Inferior parietal cortex (tissue), 1 donor: ENCODE measurements at regions not wholly inside any gene's neighbourhood (a gene's known extent, or its start where the extent isn't known, plus 50 kb on each side); places are given as distances from the start of the nearest gene placed in this dataset.

ENCODE experiments used
- DNase-seq: peaks from one replicate; pipeline ENCODE4 v3.0.0-alpha.2; 2016; ENCODE audit errors: extremely low spot score

DNA sequence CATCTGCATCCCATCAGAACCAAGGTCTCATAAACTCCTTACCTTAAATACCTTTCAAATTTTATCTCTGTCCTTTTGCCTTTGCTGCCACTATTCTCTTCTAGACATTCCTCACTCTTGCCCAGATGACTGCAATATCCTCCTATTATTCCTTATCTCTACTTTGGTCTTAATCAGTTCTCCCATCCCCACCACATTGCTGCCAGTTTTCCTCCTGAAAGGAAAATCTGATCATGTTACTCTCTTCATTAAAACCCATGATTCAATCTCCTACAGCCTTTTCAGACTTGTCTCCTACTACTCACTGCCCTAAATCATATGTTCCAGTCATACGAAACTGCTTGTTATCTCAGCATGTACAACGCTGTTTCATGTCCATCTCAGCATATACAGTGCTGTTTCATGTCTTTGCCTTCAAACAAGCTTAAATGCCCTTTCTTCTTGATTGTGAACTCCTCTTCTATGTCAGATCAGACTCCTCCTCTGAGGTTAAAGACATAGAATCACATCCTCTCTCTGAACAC, 152.6 kb upstream of the FST start:
- DNase-seq = no peak

DNA sequence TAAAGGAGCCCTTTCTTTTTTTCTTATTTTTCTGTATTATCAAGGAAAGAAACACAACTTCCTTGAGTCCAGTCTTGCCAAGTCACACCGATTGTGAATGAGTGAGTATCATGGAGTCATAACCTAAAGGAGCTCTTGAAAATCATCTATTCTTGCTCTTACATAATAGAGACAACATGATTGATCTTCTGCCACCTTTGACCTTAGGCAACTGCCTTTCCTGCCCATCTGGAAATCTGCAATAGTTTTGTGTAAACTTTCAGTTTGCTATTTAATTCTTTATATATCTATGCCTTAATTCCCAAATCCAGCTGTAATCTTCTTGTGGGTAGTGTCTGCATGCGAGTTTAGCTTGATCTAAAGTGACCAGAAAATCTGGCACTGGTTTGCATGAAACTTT, 149.9 kb upstream of the FST start:
- DNase-seq = no peak

DNA sequence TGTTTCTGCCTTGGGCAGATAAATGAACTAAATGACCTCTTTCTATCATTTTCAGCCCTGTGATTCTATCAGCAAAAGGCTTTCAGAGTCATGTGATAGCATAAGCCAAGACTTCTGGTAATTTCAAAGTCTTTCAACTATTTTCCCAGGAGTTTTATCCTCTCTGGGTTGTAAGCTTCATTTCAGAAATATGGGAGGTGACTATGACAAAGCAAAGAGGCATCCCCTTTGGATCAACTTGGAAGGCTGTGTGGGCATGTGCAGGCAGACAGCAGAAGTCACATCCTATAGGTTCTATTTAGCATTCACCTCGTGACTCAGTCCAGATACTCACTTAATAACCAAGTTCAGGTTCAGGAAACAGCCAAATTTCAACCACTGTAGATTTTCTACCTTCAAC, 149.0 kb upstream of the FST start:
- no peak for DNase-seq

DNA sequence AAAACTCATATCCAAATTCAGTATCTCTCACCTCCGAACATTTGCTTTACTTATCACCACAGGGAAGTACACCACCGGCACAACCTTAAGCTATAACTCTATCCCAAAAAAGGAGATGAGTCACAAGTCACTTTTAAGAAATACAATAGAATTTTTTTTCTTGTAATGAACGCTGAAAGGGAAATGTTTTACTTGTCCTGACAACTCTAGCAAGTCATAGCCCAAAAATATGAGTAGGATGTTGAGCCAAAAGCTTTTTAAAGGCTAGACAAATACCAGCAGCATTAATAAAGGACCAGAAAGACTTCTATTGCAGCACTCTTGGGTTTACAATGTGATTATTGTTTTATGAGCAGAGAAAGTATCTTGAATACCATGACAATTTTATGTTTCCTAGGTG, 147.3 kb upstream of the FST start:
- no peak for DNase-seq

DNA sequence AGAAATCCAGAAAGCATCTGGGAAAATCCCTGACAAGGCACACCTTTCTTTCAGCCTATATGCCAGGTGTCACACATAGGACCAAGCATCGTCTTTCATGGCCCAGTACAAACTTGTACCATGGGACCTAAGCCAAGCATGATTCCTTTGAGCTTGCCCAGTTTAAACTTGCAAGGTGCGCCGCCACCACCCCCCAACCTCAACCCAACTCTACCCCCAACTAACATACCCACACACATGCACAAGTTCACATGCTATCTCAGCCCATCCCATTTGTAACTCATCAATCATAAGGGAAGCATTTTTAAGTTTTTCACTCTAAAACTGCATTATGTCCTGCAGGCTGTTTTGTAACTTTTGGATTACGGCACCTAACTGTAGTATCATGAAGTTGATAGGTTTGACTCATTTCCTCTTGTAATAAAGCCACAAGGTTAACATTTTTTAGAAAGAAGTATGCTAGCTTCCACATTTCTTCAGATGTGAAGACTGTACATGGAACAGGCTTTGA, 145.9 kb upstream of the FST start:
- DNase-seq = no peak

DNA sequence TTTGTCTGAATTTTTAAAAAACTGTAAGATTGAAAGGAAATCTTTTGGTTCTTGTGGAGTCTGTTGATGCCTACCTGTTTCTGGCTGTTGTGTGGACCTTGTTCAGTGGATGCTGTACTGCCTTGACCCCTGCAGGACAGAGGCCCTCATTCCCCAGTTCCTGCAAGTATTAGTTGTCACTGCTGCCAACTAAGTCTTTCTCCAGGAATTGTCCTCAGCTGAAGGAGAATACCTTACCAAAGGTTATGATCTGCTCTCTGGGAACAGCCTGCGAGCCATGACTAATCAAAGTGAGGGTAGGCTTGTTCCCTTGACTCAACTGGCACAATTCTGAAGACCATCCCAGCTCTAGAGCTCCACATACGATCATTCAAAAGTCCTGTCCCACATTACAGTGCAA, 145.3 kb upstream of the FST start:
- no peak for DNase-seq

DNA sequence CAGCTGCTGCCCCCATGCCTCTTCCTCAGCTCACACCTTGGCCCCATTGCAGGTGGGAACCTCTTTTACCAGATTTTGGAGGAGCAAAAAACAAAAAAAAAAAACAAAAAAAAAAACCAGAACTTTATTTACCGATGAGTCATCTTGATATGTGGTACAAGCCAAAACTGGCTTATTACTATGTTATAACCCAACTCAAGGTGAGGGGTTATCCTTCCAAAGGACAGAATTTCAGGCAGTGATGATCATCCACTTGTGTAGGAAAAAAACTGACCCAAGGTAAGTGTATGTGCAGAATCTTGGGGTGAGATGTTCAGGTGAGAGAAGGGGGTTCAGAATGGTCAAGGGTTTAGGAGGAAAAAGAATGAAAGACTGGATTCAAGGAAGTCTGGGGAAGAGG, 142.6 kb upstream of the FST start:
- DNase-seq = no peak

DNA sequence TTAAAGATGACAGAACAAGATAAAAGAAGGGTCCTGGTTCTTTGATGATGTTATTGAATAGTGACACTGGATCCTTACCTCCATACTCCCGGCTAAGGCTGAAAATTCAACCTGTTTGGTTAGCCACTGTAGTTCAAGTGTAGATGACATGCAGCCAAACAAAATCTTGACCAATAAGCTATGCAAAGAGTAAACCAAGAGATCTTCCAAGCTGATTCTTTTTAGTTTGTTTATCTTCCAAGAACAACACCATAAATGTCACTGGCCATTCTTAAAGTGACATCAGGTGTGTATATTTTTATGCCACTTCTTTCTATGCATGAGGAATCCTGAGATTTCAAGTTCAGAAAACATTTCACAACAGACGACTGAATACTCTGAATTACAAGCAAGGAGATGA, 141.5 kb upstream of the FST start:
- DNase-seq = no peak

DNA sequence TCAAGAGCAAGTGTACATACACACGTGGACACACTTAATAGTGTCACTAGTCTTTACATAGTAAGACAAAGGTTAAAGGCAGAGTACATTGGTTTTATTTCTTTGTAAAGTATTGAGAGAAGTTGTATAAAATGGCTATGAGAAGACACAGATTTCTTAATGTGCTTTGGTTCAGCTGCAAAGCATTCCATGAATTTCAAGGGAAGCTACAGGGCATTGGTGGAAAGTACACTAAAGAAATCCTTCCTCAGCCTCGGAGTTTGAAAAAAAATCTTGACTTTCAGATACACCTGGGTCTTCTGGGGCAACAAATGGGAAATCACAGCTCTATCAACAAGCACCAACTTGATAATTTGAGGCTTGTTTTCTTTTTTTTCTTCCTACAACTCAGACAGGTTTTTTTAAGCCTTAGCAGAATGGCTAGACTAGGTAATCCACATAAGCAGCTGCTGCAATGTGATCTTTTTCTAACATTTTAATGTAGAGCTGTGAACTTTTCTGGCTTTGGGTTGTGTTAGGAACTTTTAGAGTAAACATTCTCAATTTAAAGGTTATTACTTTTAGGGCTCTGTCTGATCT, 140.4 kb upstream of the FST start:
- DNase-seq = no peak

DNA sequence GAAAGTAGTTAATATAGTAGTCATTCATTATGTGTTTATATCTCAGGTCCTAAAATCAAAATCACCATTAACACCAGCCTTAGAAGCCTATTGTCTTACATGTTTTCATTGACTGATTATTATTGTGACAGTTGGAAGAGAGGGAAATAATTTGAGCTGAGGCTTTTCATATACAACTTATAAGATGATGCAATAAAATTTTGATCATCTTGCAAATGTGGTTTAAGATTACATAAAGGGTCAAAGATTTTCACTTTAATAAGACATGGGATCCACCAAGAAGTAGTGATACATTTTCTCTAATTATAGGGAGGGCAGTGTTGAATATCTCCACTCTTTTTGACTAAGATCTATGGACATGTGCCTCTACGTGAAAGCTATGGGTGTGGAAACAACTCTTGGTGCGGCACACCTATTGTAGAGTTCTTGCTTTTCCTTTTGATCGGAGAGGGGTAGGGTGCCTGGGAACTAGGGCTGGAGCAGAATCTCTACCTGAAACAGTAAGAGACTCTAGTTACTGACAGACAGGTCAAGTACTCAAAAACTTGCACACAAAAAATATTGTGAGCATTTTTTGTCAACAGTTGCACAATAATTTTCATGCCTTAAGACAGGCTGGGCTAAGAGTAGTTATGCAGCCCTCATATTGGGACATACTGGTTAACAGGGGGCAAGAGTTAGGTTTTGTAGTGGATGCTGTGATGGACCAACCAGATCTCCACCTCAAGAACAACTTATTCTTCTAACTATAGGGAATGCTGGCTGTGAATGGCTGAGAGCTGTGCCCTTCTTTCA, 139.3 kb upstream of the FST start:
- no peak for DNase-seq

DNA sequence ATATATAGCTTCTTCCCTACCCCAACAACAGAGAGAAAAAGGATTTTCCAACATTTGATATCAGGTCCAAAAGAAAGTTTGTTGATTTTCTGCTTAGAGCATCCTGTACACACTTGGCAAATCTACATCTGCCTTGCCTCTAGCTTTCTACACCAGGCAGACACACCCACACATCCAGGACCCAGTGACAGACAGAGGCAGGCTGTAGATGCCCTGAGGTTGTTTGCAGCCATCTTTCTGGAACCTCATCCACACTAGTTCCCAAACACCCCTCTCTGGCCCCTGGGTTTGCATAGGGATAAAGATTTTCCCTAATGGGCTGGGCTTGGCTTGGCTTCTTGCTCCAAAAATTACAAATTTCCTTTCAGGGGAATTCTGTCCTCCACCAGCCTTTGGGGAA, 138.2 kb upstream of the FST start:
- no peak for DNase-seq

DNA sequence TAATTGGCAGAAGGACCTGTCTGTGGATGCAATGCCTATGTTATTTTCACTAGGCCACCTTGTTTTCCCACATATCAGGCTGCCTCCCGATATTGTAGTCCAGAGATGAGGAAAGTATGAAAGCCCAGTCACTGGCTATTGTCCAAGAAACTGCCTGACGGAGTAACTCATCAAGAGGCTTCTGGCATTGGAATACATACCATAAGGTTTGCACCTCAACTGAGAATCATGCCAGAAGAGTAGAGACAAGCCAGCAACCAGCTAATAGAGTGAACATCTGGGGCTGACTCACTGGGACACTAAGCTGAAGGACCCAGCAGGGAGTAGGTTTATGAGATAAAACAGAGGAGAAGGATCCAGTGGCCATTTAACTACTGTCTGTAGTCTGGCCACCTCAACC, 137.2 kb upstream of the FST start:
- no peak for DNase-seq

DNA sequence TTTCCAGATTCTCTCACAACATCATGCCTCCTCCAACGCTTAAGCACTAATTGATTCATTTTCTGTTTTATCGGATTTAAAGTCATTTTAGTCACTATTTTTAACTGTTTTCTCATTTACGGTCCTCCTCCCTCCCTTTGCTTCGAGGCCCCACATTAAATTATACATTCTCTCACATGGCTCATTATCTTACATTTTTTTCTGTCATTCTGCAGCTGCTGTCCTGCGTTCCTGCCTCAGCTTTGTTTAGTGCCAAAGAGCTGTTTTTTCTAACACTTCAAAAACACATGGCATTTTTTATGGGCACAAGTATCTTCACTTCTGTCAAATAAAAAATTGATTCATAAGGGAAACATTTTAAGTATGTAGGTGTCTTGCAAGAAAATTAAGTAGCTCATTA, 130.1 kb upstream of the FST start:
- peak; percentile 4 for DNase-seq

DNA sequence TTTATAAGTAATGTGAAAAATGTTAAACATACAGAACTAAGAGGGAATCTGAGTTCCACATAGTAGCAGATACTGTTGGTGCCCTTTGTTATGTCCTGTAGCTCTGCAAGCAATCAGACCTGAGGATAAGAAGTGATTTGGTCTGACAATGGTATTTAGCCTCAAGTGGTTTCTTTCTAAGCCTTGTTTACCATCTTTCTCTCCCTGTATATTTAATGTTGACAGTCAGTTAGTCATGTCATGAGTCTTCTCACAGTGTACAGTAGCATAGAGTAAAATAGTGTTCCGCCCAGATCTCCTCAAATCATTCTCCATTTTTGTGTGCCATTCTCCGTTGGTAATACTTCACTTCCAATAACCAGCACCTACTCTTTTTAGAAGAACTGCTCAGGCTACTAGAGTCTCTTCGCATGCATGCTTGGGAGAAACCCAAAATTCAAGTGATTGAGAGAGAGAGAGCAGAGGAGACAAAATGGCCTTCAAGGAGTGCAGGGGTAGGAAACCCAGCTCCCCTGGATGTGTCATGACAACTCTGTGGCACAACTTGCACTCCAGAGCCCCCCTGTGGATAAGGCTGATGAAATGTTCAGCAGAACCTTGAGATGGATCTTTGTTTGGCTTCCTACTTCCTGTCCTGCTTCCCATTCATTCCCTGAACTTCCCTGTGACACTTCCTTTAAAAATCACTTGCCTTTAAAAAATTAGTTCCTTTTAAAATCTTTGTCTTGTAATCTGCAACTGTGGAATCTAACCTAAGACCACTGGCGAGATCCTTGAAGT, 129.2 kb upstream of the FST start:
- DNase-seq = no peak

DNA sequence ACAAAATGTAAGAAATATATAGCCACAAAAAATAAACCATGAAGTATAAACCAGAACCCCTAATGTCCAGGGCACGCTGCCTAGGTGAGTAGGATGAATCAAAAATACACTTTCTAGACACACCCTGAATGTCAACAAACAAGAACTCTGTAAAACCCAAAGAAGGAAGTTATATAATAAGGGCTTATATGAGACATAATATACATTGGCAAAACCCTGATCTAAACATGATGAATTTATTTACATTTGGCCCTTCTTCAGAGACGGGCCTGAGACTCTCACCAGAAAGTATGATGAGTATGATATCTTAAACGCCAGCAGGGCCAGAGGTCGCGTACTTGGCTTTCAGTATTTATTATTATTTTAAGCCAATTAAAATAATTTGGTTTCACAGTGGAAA, 125.1 kb upstream of the FST start:
- no peak for DNase-seq

DNA sequence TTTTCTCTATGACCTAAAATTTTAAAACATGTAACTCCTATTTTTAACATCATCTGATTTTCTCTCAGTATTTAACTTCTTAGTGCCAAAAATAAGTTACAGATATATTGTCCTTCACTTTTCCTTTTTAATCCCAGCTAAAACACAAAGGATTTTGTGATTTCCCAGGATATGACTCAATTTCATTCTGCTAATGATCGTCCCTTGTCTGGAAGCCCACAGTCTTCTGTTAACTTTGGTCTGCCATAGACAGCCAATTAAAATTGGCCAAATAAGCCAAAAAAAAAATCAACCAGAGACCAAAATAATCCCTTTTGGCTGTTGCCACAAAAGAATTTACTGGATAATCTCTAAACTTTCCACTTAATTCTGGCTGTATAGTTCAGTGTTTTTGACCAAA, 124.5 kb upstream of the FST start:
- DNase-seq = no peak

DNA sequence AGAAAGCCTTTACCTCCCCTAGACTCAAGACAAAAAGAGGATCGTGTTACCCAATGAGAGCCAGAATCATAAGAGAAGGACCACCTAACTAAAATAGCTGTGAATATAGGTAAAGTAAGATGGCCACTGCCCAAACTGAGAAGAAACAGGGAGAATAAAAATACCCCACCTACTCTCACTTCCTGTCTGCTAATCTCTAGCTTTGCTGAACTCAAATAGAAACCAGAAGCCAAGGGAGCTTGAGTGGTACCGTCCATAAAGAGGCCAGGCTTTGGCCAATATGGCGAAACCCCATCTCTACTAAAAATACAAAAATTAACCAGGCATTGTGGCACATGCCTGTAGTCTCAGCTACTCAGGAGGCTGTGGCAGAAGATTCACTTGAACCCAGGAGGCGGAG, 123.0 kb upstream of the FST start:
- DNase-seq = no peak

DNA sequence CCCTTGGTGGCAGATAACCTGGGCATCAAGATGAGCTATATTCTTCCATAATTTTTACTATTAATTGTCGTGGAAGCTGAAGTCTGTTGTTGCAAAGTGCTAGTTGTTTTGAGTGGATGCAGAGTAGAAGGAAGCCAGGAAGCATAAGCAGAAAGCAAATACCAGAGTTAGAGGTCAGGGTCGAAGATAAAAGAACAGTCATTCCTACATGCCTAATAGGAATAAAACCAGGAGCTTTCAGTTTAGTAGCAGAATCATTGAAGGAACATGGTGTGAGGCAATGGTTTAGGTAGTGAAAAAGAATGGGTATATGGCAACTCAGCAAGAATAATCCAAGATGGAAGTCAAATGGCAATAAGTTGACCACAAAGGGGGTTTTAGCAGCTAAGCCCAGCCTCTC, 121.6 kb upstream of the FST start:
- no peak for DNase-seq

DNA sequence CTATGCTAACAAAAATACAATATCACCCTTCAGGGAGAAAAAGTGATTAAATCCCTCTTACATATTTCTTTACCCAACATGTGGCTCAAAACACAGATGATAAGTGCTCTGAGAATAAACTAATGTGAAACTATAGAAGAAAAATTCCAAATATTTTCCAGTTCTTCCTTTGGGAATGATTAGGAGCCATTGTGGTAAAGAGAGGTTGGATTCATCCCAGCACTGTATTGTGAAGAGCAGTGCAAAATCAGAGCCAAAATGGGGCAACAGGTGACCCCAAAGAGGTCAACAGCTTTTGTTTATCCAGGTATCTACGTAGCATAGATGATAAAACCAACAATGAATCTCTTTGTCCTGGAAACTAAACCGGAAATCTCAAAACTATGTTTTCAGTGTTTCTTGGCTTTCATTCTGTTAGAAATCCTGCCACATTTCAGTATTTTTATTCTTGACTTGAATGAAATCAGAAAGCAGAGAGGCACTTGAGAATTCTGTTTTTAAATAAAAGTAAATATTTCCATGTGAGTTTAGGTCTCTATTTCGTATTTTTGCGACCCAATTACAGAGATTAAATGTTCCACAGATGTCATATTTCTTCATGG, 120.4 kb upstream of the FST start:
- DNase-seq = no peak

DNA sequence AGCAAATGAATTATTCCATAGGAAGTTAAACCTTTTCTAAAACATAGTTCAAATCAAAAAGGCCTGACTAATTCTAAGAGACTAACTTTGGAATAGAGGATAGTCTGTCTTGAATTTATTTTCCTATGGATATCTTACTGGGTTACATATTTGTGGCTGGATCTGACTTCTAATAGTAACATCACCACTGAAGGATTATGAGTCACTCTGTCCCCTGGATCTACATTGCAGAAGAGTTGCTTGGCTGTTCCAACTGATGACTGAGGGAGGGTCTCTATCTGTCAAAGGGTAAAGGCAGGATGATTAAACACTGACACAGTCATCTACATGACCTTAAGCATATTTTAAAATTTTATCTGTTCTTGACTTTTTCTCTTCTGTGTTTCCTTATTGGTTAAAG, 119.6 kb upstream of the FST start:
- no peak for DNase-seq

DNA sequence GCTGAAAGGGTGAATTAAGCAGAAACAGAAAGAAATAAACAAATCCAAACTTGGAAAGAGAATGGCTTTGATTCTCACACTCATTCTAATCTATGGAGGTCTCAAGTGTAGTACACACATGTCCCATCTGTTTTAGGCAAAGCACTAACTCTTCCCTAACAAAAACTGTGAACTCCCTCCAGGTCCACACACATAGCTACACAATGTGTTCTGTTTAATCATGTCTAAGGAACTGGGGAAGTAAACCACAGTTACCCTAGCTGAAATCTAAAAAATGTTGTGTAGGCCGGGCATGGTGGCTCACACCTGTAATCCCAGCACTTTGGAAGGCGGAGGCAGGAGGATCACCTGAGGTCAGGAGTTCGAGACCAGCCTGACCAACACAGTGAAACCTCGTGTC, 118.7 kb upstream of the FST start:
- DNase-seq = no peak

DNA sequence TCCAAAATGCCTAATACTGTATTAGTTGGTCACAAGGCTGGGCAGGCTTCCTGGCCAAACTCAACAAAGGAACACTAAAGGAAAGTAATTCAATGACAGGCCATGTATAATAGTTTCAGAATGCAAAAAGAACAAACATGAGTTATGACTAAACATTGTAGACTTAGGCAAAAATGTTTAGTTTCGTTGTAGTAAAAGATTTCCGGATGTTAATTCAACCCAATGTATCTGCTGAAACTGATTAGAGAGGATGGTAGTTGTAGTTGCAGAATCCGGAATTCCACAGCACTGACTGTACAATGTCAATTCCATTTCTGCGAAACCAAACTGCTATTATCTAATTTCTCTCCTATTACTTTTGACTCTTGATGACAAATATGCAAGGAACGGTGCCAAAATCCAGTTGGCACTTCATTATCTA, 117.9 kb upstream of the FST start:
- no peak for DNase-seq
